Fibroblast of skin of right biceps (primary cell): ENCODE measurements at regions not wholly inside any gene's neighbourhood (a gene's known extent, or its start where the extent isn't known, plus 50 kb on each side); places are given as distances from the start of the nearest gene placed in this dataset.
"Not testable (repeated sequence)": the region's sequence is repeated elsewhere in the genome, so short reads cannot be mapped to it uniquely, and the experiment has no call there.

Experiments used
- DNase-seq: peaks from one replicate; pipeline ENCODE4 v3.0.0-alpha.2; 2013

- no peak for DNase-seq
Observed at GRCh38 chr7:124322561-124322960, 289.7 kb upstream of the TMEM229A start.

- DNase-seq = no peak
Observed at GRCh38 chr7:124318721-124319450, 286.0 kb upstream of the TMEM229A start.

GRCh38 chr7:124310934-124311390 lies 278.1 kb upstream of the TMEM229A start:
- no peak for DNase-seq

- DNase-seq = no peak
Observed at GRCh38 chr7:124308384-124308783, 275.5 kb upstream of the TMEM229A start.

GRCh38 chr7:124295289-124295688 lies 262.4 kb upstream of the TMEM229A start:
- DNase-seq = no peak

- no peak for DNase-seq
Observed at GRCh38 chr7:124284937-124285336, 252.1 kb upstream of the TMEM229A start.

- DNase-seq = no peak
Observed at GRCh38 chr7:124276005-124276622, 243.2 kb upstream of the TMEM229A start.

- DNase-seq = no peak
Observed at GRCh38 chr7:124275411-124275810, 242.5 kb upstream of the TMEM229A start.

GRCh38 chr7:124269774-124270173 lies 236.9 kb upstream of the TMEM229A start:
- no peak for DNase-seq

- DNase-seq = no peak
Observed at GRCh38 chr7:124267154-124267553, 234.3 kb upstream of the TMEM229A start.

- DNase-seq = no peak
Observed at GRCh38 chr7:124263232-124263827, 230.5 kb upstream of the TMEM229A start.

GRCh38 chr7:124261710-124262109 lies 228.8 kb upstream of the TMEM229A start:
- no peak for DNase-seq

- no peak for DNase-seq
Observed at GRCh38 chr7:124257638-124258308, 224.9 kb upstream of the TMEM229A start.

- DNase-seq = no peak
Observed at GRCh38 chr7:124255041-124255655, 222.3 kb upstream of the TMEM229A start.

GRCh38 chr7:124254396-124254795 lies 221.5 kb upstream of the TMEM229A start:
- no peak for DNase-seq

- no peak for DNase-seq
Observed at GRCh38 chr7:124251636-124252035, 218.8 kb upstream of the TMEM229A start.

- DNase-seq = no peak
Observed at GRCh38 chr7:124250297-124251034, 217.6 kb upstream of the TMEM229A start.

- no peak for DNase-seq
Observed at GRCh38 chr7:124247691-124248090, 214.8 kb upstream of the TMEM229A start.

GRCh38 chr7:124246262-124246863 lies 213.5 kb upstream of the TMEM229A start:
- DNase-seq = no peak

GRCh38 chr7:124244469-124244868 lies 211.6 kb upstream of the TMEM229A start:
- DNase-seq = not testable (repeated sequence)

GRCh38 chr7:124219681-124220080 lies 186.8 kb upstream of the TMEM229A start:
- no peak for DNase-seq

- no peak for DNase-seq
Observed at GRCh38 chr7:124208642-124209041, 175.8 kb upstream of the TMEM229A start.
